ENCODE measurements at regions not wholly inside any gene's neighbourhood (a gene's known extent, or its start where the extent isn't known, plus 50 kb on each side); places are given as distances from the start of the nearest gene placed in this dataset.

GRCh38 chr14:26200687-26201086 lies 397.1 kb downstream of the NOVA1 start:
- TF ChIP-seq, protein P1, sequence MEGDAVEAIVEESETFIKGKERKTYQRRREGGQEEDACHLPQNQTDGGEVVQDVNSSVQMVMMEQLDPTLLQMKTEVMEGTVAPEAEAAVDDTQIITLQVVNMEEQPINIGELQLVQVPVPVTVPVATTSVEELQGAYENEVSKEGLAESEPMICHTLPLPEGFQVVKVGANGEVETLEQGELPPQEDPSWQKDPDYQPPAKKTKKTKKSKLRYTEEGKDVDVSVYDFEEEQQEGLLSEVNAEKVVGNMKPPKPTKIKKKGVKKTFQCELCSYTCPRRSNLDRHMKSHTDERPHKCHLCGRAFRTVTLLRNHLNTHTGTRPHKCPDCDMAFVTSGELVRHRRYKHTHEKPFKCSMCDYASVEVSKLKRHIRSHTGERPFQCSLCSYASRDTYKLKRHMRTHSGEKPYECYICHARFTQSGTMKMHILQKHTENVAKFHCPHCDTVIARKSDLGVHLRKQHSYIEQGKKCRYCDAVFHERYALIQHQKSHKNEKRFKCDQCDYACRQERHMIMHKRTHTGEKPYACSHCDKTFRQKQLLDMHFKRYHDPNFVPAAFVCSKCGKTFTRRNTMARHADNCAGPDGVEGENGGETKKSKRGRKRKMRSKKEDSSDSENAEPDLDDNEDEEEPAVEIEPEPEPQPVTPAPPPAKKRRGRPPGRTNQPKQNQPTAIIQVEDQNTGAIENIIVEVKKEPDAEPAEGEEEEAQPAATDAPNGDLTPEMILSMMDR (IDR thresholded peaks at IDR 0.05; ENCODE audit: low read depth, low read length, missing control alignments), result no peak
- no peaks in the 10 kb centered on the region for H3K36me3 ChIP-seq (replicated peaks)
- no peak overlapping the region for H3K27ac ChIP-seq
- no peaks in the 10 kb centered on the region for H3K27me3 ChIP-seq (replicated peaks)
- no peak overlapping the region for H3K4me3 ChIP-seq (ENCODE audit: low read depth, low read length)
- DNase-seq, result no peak
- in situ Hi-C loops (cut with HindIII; ENCODE audit: low pct_ligation_motif_present, low sequenced_read_pairs), result no loop called here

- H3K27me3 ChIP-seq (replicated peaks), result no peaks in the 10 kb centered on the region
- H3K36me3 ChIP-seq (replicated peaks), result no peaks in the 10 kb centered on the region
- no peak overlapping the region for H3K27ac ChIP-seq
- DNase-seq, result no peak
- H3K4me3 ChIP-seq (ENCODE audit: low read depth, low read length), result no peak overlapping the region
- in situ Hi-C loops (cut with HindIII; ENCODE audit: low pct_ligation_motif_present, low sequenced_read_pairs), result no loop called here
- TF ChIP-seq, protein P1 (IDR thresholded peaks at IDR 0.05; ENCODE audit: low read depth, low read length, missing control alignments), result no peak
Observed at GRCh38 chr14:26199590-26200370, 398.1 kb downstream of the NOVA1 start.

- in situ Hi-C loops (cut with HindIII; ENCODE audit: low pct_ligation_motif_present, low sequenced_read_pairs), result no loop called here
- TF ChIP-seq, protein P1 (IDR thresholded peaks at IDR 0.05; ENCODE audit: low read depth, low read length, missing control alignments), result no peak
- H3K27ac ChIP-seq, result no peak overlapping the region
- DNase-seq, result no peak
- no peaks in the 10 kb centered on the region for H3K27me3 ChIP-seq (replicated peaks)
- no peaks in the 10 kb centered on the region for H3K36me3 ChIP-seq (replicated peaks)
- H3K4me3 ChIP-seq (ENCODE audit: low read depth, low read length), result no peak overlapping the region
Observed at GRCh38 chr14:26199096-26199495, 398.7 kb downstream of the NOVA1 start.

DNA sequence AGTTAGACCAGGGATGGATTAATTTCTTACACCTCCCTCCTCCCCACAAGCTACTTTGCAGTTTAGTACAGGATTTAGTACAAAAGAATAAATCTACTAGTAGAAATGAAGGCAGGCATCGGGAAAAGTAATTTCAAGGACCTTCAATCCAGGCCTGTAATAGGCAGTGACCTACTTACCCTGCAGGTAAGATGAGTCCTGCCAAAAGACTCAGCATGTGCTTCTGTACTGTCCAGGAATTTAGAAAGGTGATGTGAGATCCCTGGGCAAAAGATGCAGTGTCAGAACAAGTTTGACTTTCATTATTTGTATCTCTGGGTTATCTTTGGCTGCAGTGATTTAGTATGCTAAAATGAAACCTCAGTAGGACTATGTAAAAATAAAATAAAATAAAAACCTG lies 403.0 kb downstream of the NOVA1 start:
- in situ Hi-C loops (cut with HindIII; ENCODE audit: low pct_ligation_motif_present, low sequenced_read_pairs), result no loop called here
- DNase-seq, result no peak
- no peaks in the 10 kb centered on the region for H3K27me3 ChIP-seq (replicated peaks)
- no peak overlapping the region for H3K4me3 ChIP-seq (ENCODE audit: low read depth, low read length)
- TF ChIP-seq, protein P1 (IDR thresholded peaks at IDR 0.05; ENCODE audit: low read depth, low read length, missing control alignments), result no peak
- no peak overlapping the region for H3K27ac ChIP-seq
- no peaks in the 10 kb centered on the region for H3K36me3 ChIP-seq (replicated peaks)

DNA sequence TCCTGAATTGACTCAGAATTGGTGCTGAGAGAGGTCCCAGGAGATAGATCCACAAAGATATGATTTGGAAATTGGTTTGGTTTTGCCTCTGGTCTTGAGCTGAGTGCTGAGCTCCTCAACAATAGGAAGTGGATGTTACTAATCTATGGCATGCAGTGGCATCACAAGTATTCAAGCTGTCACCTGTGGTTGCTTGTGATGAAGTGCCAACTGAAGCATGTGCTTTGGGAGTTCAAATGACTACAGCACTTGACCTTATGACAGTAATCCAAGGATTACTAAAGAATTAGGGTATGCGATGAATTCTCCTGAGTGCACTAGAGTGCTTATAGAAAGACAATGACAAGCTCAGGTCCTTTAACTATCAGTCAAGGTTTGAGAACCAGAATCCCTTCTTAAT lies 406.2 kb downstream of the NOVA1 start:
- DNase-seq, result no peak
- TF ChIP-seq, protein P1 (IDR thresholded peaks at IDR 0.05; ENCODE audit: low read depth, low read length, missing control alignments), result no peak
- in situ Hi-C loops (cut with HindIII; ENCODE audit: low pct_ligation_motif_present, low sequenced_read_pairs), result no loop called here
- Histone ChIP-seq H3K27me3 (replicated peaks) (no peaks in the 10 kb centered on the region), H3K36me3 (replicated peaks) (no peaks in the 10 kb centered on the region), H3K4me3 (ENCODE audit: low read depth, low read length) (no peak overlapping the region), H3K27ac (no peak overlapping the region)

DNA sequence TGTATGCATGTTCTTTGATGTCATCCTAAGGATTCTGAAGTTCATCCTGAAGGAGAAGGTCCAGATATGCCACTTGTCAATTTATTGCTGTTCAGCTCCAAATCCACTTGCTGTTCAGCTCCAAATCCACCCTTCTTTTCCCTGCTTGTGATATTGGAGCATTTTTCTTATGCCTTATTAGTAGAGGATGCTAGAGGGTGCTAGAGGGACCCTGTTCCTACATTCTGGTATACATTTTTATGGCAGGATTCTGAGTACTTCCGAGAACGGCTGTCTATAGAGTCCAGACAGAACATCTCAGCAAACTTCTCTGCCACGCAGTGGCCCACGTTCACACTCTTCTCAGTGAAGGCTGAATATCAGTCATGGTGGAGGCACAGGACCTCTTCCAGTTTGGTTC lies 406.7 kb downstream of the NOVA1 start:
- TF ChIP-seq, protein P1 (IDR thresholded peaks at IDR 0.05; ENCODE audit: low read depth, low read length, missing control alignments), result no peak
- in situ Hi-C loops (cut with HindIII; ENCODE audit: low pct_ligation_motif_present, low sequenced_read_pairs), result no loop called here
- no peak for DNase-seq
- no peaks in the 10 kb centered on the region for H3K27me3 ChIP-seq (replicated peaks)
- no peaks in the 10 kb centered on the region for H3K36me3 ChIP-seq (replicated peaks)
- no peak overlapping the region for H3K27ac ChIP-seq
- no peak overlapping the region for H3K4me3 ChIP-seq (ENCODE audit: low read depth, low read length)

Measured in brain microvascular endothelial cell (primary cell).